IMR-90 (cell line): ENCODE measurements at regions not wholly inside any gene's neighbourhood (a gene's known extent, or its start where the extent isn't known, plus 50 kb on each side); places are given as distances from the start of the nearest gene placed in this dataset.

Experiments used
- ATAC-seq: fragments of 200-7000 bp; cut with Tn5 transposase; 2 replicates; pipeline ENCODE4 v1.9.1; 2020; ENCODE audit warnings: low read depth, mild to moderate bottlenecking, moderate library complexity
- BruUV-seq: library from RNA; stranded (reverse); fragments of 400-500 nt; replicated peaks from 2 replicates; lab custom pipeline; 2021; lab: Mats Ljungman, UMichigan
- CTCF ChIA-PET: fragments of 300-600 bp; formaldehyde crosslinking; extraction: SDS; loops from one replicate; lab custom pipeline; 2021; ENCODE audit warnings: antibody characterized with exemption; lab: Yijun Ruan, JAX
- POLR2A ChIA-PET: fragments of 300-600 bp; sonication (Branson Sonifier 250); formaldehyde crosslinking; loops from one replicate; lab custom pipeline; 2022; ENCODE audit warnings: antibody characterized with exemption; ENCODE audit not compliant: unreplicated experiment; lab: Charles Lee
- DNase-seq: peaks from one replicate; pipeline ENCODE4 v3.0.0; 2013
- H2AFZ ChIP-seq: replicated peaks from 2 replicates; pipeline ENCODE3; 2013; ENCODE audit warnings: low read length, mild to moderate bottlenecking; ENCODE audit not compliant: poor library complexity
- H2AK5ac ChIP-seq: 2 replicates; pipeline ENCODE4 v1.6.1; 2013; ENCODE audit warnings: low read depth, low read length, inconsistent platforms
- H2AK9ac ChIP-seq: replicated peaks from 2 replicates; pipeline ENCODE3; 2013; ENCODE audit warnings: mild to moderate bottlenecking, low read depth, low read length, moderate library complexity; ENCODE audit not compliant: poor library complexity
- H2BK120ac ChIP-seq: 2 replicates; pipeline ENCODE4 v1.6.1; 2013; ENCODE audit warnings: low read depth, low read length, inconsistent platforms
- H2BK15ac ChIP-seq: 3 replicates; pipeline ENCODE4 v1.6.1; 2013; ENCODE audit warnings: low read depth, low read length, inconsistent platforms
- H2BK20ac ChIP-seq: 2 replicates; pipeline ENCODE4 v1.6.1; 2013; ENCODE audit warnings: low read depth, mild to moderate bottlenecking, inconsistent platforms, low read length, moderate library complexity
- H2BK5ac ChIP-seq: 2 replicates; pipeline ENCODE4 v1.6.1; 2013; ENCODE audit warnings: mild to moderate bottlenecking, low read depth, low read length, inconsistent platforms; ENCODE audit not compliant: poor library complexity, severe bottlenecking
- H3K14ac ChIP-seq: replicated peaks from 2 replicates; pipeline ENCODE4 v1.6.1; 2013; ENCODE audit warnings: low read depth, low read length, inconsistent platforms
- H3K18ac ChIP-seq: 2 replicates; pipeline ENCODE4 v1.6.1; 2013; ENCODE audit warnings: low read depth, low read length, control low read depth
- H3K23ac ChIP-seq: 2 replicates; pipeline ENCODE4 v1.6.1; 2013; ENCODE audit warnings: low read depth, low read length, inconsistent platforms
- H3K27ac ChIP-seq: 2 replicates; pipeline ENCODE4 v1.5.1; 2013; ENCODE audit warnings: mild to moderate bottlenecking, control low read depth, low read length; ENCODE audit not compliant: insufficient read depth
- H3K27me3 ChIP-seq: 2 replicates; pipeline ENCODE4 v1.6.1; 2013; ENCODE audit warnings: low read length; ENCODE audit not compliant: control insufficient read depth, insufficient read depth
- H3K36me3 ChIP-seq: 2 replicates; pipeline ENCODE4 v1.6.1; 2013; ENCODE audit warnings: low read length, mixed read lengths; ENCODE audit not compliant: control insufficient read depth, insufficient read depth
- H3K4ac ChIP-seq: 2 replicates; pipeline ENCODE4 v1.6.1; 2013; ENCODE audit warnings: low read depth, low read length, inconsistent platforms
- H3K4me1 ChIP-seq: 2 replicates; pipeline ENCODE4 v1.6.1; 2013; ENCODE audit warnings: low read length, mixed read lengths; ENCODE audit not compliant: control insufficient read depth, insufficient read depth
- H3K4me2 ChIP-seq: 2 replicates; pipeline ENCODE4 v1.6.1; 2013; ENCODE audit warnings: low read depth, mild to moderate bottlenecking, control low read depth, low read length, moderate library complexity
- H3K4me3 ChIP-seq: 2 replicates; pipeline ENCODE4 v1.5.1; 2013; ENCODE audit warnings: low read depth, mild to moderate bottlenecking, control low read depth, low read length, moderate library complexity; ENCODE audit not compliant: insufficient read depth
- H3K56ac ChIP-seq: 2 replicates; pipeline ENCODE4 v1.6.1; 2013; ENCODE audit warnings: low read length, inconsistent platforms; ENCODE audit not compliant: insufficient read depth; ENCODE audit errors: extremely low read depth
- H3K79me1 ChIP-seq, 2 experiments: 2 replicates each; pipeline ENCODE4 v1.6.1; 2013; ENCODE audit warnings: low read length in 2 of 2, inconsistent platforms in 1 of 2, low read depth in 1 of 2
- H3K9ac ChIP-seq: 2 replicates; pipeline ENCODE4 v1.6.1; 2013; ENCODE audit warnings: low read depth, low read length, control low read depth
- H3K9me1 ChIP-seq: 2 replicates; pipeline ENCODE4 v1.6.1; 2013; ENCODE audit warnings: low read length, inconsistent platforms; ENCODE audit not compliant: insufficient read depth
- H3K9me3 ChIP-seq: 2 replicates; pipeline ENCODE4 v1.6.1; 2013; ENCODE audit warnings: low read length; ENCODE audit not compliant: control insufficient read depth, insufficient read depth
- H4K20me1 ChIP-seq: 2 replicates; pipeline ENCODE4 v1.6.1; 2013; ENCODE audit warnings: low read length, inconsistent platforms; ENCODE audit not compliant: insufficient read depth
- H4K5ac ChIP-seq: 2 replicates; pipeline ENCODE4 v1.6.1; 2013; ENCODE audit warnings: mild to moderate bottlenecking, low read depth, low read length, control low read depth
- H4K8ac ChIP-seq, 2 experiments: 2 replicates each; pipeline ENCODE4 v1.6.1; 2013; ENCODE audit warnings: low read depth in 2 of 2, low read length in 2 of 2, control low read depth in 1 of 2, inconsistent platforms in 1 of 2
- H4K91ac ChIP-seq: 2 replicates; pipeline ENCODE4 v1.6.1; 2013; ENCODE audit warnings: low read depth, low read length, inconsistent platforms; ENCODE audit not compliant: insufficient read depth
- BHLHE40 ChIP-seq: fragments of 150-350 bp; IDR thresholded peaks from 2 replicates; pipeline ENCODE4 v1.6.1; 2016; ENCODE audit warnings: mild to moderate bottlenecking, low read depth, low read length
- CEBPB ChIP-seq: IDR thresholded peaks from 2 replicates; pipeline ENCODE4 v1.6.1; 2012; ENCODE audit warnings: low read depth, low read length, improper control_type of control experiment
- CHD1 ChIP-seq: IDR thresholded peaks from 2 replicates; pipeline ENCODE4 v1.6.1; 2012; ENCODE audit warnings: low read depth, low read length, improper control_type of control experiment
- FOS ChIP-seq: fragments of 150-350 bp; IDR thresholded peaks from 2 replicates; pipeline ENCODE4 v1.6.1; 2016; ENCODE audit warnings: low read depth, low read length
- MAFK ChIP-seq: IDR thresholded peaks from 2 replicates; pipeline ENCODE4 v1.6.1; 2012; ENCODE audit warnings: low read depth, low read length, improper control_type of control experiment
- MAZ ChIP-seq: IDR thresholded peaks from 2 replicates; pipeline ENCODE4 v1.6.1; 2012; ENCODE audit warnings: low read depth, mild to moderate bottlenecking, low read length, improper control_type of control experiment, moderate library complexity, borderline replicate concordance
- NFE2L2 ChIP-seq: fragments of 150-350 bp; IDR thresholded peaks from 2 replicates; pipeline ENCODE4 v1.6.1; 2016; ENCODE audit warnings: low read depth, mild to moderate bottlenecking, low read length
- POLR2A ChIP-seq: IDR thresholded peaks from 2 replicates; pipeline ENCODE4 v1.6.1; 2012; ENCODE audit warnings: mild to moderate bottlenecking, low read depth, low read length
- RFX5 ChIP-seq: IDR thresholded peaks from 2 replicates; pipeline ENCODE4 v1.8.0; 2012; ENCODE audit warnings: low read depth, mild to moderate bottlenecking, low read length, moderate library complexity
- SMC3 ChIP-seq: fragments of 150-350 bp; IDR thresholded peaks from 2 replicates; pipeline ENCODE4 v1.6.1; 2016; ENCODE audit warnings: low read depth, mild to moderate bottlenecking, antibody characterized with exemption, low read length, moderate library complexity
- WGBS, 2 experiments: methylation state at CpG; one replicate each; pipeline versions ENCODE4 v1.1.5 to v1.1.7; 2013; ENCODE audit warnings: missing lambda C conversion rate in 2 of 2; ENCODE audit not compliant: insufficient read length in 1 of 2; ENCODE audit errors: extremely low coverage in 2 of 2; 5-methylcytosine and 5-hydroxymethylcytosine counted together
- dilution Hi-C: fragments of 300-500 bp; cut with HindIII; formaldehyde crosslinking; loops from one replicate; pipeline ENCODE4 v1.14.3; 2018; ENCODE audit warnings: low sequenced_read_pairs; ENCODE audit not compliant: unreplicated experiment
- in situ Hi-C: fragments of 300-500 bp; cut with MboI; formaldehyde crosslinking; loops from 3 replicates; pipeline ENCODE4 v1.14.3; 2019; ENCODE audit warnings: low sequenced_read_pairs, inconsistent platforms, mixed read lengths
- intact Hi-C: fragments of 100-400 bp; cut with micrococcal nuclease; formaldehyde crosslinking; loops from 2 replicates; pipeline ENCODE4 v1.10.0; 2022
- TF ChIP-seq, protein P1 (sequence below): fragments of 150-350 bp; IDR thresholded peaks from 2 replicates; pipeline ENCODE4 v1.6.1; 2016; ENCODE audit warnings: low read depth, mild to moderate bottlenecking, low read length, moderate library complexity, borderline replicate concordance
- TF ChIP-seq, protein P2 (sequence below): conservative IDR thresholded peaks from 2 replicates; pipeline ENCODE4 v1.5.1; 2012; ENCODE audit warnings: mild to moderate bottlenecking, low read depth, low read length, improper control_type of control experiment
- TF ChIP-seq, protein P3 (sequence below): fragments of 150-350 bp; IDR thresholded peaks from 2 replicates; pipeline ENCODE4 v1.6.1; 2017; ENCODE audit warnings: mild to moderate bottlenecking, antibody characterized with exemption, low read length, low read depth

DNA sequence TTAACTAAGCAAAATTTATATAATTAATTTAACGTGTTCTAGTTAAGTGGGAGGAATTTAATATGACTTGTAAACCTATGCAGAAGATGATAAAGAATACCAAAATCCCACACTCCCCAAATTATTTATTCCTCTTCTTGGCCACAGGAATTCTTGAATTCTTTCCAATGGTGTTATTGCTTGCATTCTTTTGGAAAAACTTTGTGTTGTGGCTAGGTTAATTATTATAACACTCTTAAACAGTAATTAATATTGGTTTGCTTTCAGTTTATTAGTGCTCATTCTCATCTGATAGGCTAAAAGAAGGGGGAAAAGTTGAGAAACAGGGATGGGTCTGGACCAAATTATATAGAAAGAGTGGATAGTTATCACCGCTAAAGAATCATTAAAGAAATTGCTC is 141.5 kb upstream of the PABPC4L start:
- Histone ChIP-seq H3K18ac (no peak overlapping the region), H3K4me2 (no peak overlapping the region), H2BK20ac (no peak overlapping the region), H3K27me3 (no peaks in the 10 kb centered on the region), H3K4ac (no peak overlapping the region), H2AFZ (no peak overlapping the region), H3K4me1 (no peaks in the 10 kb centered on the region), H4K91ac (no peak overlapping the region), H3K36me3 (no peaks in the 10 kb centered on the region), H4K5ac (no peak overlapping the region), H4K8ac (no peak overlapping the region), H3K9ac (no peak overlapping the region), H3K9me3 (no peaks in the 10 kb centered on the region), H3K79me1 (no peaks in the 10 kb centered on the region), H3K9me1 (no peaks in the 10 kb centered on the region), H2BK15ac (no peak overlapping the region), H3K14ac (no peak overlapping the region), H2AK5ac (no peak overlapping the region), H3K4me3 (no peak overlapping the region), H2BK120ac (no peak overlapping the region), H3K23ac (no peak overlapping the region), H3K56ac (no peak overlapping the region), H4K20me1 (no peaks in the 10 kb centered on the region), H2AK9ac (no peak overlapping the region), H2BK5ac (no peak overlapping the region), H3K27ac (no peak overlapping the region)
- no CpG with 5 or more reads among the region's 2 CpGs for WGBS, 2 experiments
- TF ChIP-seq MAFK (no peak), BHLHE40 (no peak), CEBPB (no peak), RFX5 (no peak), MAZ (no peak), POLR2A (no peak), CHD1 (no peak), NFE2L2 (no peak), SMC3 (no peak), FOS (no peak)
- TF ChIP-seq, protein P1, sequence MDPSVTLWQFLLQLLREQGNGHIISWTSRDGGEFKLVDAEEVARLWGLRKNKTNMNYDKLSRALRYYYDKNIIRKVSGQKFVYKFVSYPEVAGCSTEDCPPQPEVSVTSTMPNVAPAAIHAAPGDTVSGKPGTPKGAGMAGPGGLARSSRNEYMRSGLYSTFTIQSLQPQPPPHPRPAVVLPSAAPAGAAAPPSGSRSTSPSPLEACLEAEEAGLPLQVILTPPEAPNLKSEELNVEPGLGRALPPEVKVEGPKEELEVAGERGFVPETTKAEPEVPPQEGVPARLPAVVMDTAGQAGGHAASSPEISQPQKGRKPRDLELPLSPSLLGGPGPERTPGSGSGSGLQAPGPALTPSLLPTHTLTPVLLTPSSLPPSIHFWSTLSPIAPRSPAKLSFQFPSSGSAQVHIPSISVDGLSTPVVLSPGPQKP: no peak
- TF ChIP-seq, protein P2, sequence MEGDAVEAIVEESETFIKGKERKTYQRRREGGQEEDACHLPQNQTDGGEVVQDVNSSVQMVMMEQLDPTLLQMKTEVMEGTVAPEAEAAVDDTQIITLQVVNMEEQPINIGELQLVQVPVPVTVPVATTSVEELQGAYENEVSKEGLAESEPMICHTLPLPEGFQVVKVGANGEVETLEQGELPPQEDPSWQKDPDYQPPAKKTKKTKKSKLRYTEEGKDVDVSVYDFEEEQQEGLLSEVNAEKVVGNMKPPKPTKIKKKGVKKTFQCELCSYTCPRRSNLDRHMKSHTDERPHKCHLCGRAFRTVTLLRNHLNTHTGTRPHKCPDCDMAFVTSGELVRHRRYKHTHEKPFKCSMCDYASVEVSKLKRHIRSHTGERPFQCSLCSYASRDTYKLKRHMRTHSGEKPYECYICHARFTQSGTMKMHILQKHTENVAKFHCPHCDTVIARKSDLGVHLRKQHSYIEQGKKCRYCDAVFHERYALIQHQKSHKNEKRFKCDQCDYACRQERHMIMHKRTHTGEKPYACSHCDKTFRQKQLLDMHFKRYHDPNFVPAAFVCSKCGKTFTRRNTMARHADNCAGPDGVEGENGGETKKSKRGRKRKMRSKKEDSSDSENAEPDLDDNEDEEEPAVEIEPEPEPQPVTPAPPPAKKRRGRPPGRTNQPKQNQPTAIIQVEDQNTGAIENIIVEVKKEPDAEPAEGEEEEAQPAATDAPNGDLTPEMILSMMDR: no peak
- TF ChIP-seq, protein P3, sequence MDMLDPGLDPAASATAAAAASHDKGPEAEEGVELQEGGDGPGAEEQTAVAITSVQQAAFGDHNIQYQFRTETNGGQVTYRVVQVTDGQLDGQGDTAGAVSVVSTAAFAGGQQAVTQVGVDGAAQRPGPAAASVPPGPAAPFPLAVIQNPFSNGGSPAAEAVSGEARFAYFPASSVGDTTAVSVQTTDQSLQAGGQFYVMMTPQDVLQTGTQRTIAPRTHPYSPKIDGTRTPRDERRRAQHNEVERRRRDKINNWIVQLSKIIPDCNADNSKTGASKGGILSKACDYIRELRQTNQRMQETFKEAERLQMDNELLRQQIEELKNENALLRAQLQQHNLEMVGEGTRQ: no peak
- BruUV-seq: no TSS peak
- no peak for DNase-seq
- no peak for ATAC-seq
- ChIA-PET CTCF (no interaction called here), POLR2A (no interaction called here)
- dilution Hi-C loops: no loop called here
- intact Hi-C loops: no loop called here
- in situ Hi-C loops: no loop called here
